ENCODE measurements at regions not wholly inside any gene's neighbourhood (a gene's known extent, or its start where the extent isn't known, plus 50 kb on each side); places are given as distances from the start of the nearest gene placed in this dataset.

DNA sequence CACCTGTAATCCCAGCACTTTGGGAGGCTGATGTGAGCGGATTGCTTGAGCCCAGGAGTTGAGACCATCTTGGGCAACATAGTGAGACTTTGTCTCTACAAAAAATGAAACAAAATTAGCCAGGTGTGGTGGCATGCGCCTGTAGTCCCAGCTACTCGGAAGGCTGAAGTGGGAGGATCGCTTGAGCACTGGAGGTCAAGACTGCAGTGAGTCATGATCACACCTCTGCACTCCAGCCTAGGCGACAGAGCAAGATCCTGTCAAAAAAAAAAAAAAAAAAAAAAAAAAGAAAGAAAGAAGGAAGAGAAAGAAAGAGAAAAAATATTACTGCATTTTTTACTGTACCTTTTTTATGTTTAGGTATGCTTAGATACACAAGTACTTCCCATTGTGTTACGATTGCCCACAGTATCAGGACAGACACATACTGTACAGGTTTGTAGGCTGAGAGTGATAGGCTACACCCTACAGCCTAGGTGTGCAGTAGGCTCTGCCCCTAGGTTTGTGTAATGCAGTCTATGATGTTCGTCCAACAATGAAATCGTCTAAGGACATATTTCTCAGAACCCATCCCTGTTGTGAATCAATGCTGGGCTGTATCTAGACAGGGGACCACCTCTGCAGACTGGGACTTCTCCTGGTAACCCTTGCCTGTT lies 160.4 kb upstream of the PWP1 start:
- DNase-seq (ENCODE audit: low read depth) = no peak

DNA sequence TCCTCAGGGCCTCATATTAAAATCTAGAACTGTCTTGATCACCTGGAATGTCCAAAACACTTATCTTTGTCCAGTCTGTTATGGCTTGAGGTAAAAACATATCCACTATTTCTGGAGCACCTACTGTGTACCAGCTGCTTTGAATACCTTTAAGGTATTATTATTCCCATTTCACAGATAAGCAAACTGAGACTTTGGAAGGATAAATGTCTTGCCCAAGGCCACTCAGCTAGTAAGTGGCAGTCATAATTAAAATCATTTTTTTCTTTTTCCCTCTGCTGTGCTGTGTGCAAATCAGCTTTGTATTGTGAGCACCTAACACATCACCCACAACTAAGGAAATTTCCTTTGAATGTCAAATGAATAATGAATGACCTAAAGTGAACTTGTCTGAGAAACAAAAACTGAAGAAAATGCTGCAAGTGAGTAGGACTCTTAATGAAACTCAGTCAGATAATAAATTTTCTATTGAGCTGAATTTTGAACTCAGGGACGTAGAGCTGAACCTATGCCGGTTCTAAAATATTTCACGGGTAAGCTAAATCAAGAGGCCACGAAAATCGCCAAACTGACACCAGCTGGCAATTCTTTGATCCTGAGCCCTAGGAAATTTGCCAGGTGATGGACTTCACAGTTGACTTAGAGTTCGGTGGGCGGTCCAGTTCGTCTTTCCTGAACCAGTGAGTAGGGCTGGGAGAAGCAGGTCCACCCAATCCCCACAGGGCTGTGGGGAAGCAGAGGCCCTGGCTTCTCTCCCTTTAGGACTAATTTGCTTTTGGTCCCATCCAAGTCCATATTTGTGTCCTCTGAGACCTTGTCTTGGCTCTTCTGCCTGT lies 159.7 kb upstream of the PWP1 start:
- DNase-seq (ENCODE audit: low read depth) = no peak

DNA sequence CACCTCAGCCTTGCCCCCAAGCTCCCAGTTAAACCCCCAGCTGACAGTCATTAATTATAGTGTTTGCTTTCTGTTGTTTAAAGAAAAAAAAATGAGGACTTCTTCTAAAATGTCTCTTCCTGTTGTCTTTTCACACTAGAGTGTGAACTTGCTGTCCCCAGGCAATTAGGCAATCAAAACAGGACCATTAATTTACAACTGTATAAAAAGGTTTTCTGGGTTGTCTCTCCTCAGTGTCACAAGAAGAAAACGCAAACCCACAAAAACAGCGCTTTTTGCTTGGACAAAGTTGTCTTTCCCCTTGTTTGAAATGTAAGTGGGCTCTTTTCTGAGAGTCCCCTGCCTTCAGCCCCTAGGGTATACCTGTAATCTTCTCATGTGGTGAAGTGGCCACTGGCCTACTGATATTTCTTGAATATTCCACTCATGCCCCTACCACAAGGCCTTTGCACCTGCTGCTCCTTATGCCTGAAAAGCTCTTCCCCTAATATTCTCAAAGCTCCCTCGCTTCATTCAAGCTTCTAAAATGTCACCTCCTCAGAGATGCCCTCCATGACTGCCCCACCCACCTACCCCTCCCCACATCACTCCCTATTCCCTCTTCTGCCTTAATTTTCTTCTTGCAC lies 158.9 kb upstream of the PWP1 start:
- no peak for DNase-seq (ENCODE audit: low read depth)

DNA sequence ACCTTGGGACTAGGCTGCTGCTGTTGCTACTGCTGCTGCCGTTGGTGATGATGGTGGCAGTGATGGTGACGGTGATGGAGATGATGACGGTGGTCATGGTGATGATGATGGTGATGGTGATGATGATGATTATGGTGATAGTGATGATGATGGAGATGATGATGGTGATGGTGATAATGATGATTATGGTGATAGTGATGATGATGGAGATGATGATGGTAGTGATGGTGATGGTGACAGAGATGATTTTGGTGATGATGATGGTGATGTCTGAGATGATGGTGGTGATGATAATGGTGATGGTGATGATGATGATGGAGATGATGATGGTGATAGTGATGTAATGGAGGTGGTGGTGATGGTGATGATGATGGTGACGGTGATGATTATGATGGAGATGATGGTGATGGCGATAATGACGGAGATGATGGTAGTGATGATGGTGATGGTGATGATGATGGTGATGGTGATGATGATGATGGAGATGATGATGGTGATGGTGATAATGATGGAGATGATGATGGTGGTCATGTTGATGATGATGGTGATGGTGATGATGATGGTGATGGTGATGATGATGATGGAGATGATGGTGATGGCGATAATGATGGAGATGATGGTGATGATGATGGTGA lies 156.8 kb upstream of the PWP1 start:
- no peak for DNase-seq (ENCODE audit: low read depth)

DNA sequence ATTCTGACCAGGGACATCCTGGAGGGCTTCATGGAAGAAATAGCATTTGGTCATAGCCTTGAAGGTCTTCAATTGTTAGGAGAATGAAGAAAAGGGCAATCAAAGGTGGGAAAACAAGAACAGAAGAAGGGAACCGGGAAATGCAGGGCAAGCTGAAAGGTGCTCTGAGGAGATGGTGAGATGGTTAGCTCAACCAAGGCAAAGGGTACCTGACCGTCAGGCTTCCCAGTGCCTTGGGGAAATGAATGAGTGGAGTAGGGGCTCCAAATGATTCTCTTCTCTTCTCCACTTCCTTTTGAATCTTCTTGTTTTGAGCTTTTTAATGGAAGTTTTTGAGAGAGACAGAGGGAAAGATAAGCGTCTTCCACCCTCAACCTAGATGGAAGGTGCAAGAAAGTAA lies 155.6 kb upstream of the PWP1 start:
- no peak for DNase-seq (ENCODE audit: low read depth)

DNA sequence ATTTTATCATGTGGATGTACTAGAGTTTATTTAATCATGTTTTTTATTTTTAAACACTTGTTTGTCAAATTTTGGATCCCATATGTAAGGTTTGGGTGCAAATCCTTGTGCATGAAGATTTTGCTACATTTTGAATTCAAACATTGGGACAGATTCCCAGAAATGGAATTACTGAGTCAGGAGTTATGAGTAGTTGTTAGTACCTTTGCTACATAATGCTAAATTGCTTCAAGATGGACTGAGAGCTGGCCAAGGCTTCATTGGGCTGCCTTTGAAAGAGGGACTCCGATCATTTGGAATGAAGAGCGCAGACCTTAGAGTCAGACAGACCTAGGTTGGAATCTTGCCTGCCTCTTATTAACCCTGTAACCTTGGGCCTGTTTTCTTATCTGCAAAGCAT lies 154.9 kb upstream of the PWP1 start:
- DNase-seq (ENCODE audit: low read depth) = no peak

DNA sequence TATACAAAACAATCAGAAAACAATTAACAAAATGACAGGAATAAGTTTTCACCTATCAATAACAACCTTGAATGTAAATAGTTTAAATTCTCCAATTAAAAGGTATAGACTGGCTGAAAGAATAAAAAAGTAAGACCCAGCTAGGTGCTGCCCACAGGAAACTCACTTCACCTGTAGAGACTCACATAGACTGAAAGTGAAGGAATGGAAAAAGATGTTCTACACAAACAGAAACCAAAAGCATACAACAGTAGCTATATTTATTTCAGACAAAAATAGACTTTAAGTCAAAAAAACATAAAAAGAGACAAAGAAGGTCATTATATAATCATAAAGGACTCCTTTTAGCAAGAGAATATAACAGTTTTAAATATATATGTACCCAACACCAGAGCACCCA lies 152.4 kb upstream of the PWP1 start:
- no peak for DNase-seq (ENCODE audit: low read depth)

DNA sequence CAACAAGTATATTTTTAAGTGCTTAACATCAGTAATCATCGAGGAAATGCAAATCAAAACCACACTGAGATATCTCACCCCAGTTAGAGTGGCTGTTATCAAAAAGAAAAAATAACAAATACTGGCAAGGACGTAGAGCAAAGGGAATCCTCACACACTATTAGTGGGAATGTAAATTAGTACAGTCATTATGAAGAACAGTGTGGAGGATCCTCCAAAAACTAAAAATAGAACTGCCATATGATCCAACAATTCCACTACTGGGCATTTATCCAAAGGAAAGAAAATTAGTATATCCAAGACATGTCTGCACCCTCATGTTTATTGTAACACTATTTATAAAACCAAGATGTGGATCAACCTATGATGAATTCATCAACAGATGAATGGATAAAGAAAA lies 149.0 kb upstream of the PWP1 start:
- no peak for DNase-seq (ENCODE audit: low read depth)

DNA sequence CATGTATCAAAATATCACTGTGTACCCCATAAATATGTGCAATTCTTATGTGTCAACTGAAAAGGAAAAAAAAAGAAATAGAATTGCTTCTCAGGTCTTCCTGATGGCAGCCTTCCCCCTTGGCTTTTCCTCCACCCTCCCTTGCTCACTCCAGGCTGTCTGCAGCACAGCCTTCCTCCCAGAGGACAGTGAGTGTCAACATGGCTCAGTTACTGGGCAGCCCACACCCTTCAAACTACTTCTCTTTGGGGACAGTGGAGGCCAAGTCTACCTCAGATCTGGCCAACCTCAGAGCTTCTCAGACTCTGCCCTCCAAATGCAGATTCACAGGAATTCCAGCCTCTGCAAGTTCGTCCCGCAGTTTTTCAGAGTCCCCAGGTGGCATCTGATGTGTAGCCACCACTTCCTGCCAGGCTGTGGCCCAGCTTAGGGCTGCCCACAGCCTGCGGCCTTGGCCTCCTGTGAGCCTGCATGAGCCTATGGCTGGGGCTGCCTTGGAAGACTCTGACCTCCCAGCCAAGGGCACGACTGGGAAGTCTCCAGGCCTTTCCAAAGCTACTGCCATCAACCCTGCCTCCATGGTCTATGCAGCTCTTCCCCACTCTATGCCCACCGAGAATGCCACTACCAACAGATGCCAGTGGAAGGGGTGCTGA lies 148.0 kb upstream of the PWP1 start:
- DNase-seq (ENCODE audit: low read depth) = no peak

DNA sequence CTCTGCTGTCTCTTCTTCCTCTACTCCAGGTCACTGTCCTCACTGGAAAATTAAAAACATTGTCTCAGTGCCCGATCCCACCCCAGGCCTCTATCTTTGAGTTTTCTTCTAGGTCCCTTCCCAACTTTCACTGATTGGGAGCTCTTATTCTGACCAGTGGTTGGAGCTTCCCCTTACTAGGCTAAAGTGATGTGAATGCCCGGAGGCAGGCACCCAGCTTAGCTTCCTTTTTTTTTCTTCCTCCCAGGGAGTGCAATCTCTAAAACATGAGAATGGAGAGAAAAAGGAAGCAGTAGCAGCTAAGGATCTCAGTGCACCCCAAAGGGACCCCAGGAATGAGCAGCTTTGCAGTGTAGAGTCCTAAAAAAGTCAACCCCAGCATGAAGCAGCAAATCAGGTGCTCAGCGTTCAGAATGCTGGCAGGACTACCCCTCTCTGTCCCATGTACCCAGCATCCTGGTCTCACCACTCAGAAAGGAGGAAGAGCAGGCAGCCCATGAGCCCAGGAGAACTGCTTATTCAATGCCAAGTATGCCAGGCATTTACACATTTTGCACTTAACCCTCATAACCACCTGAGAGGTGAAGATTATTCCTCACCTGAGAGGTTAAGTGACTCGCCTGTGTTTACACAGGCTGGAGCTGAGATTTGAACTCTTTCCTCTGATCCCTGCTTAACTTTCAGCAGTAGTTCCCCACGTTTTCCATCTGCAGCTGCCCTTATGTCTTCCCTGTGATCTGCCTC lies 146.2 kb upstream of the PWP1 start:
- DNase-seq (ENCODE audit: low read depth) = no peak

DNA sequence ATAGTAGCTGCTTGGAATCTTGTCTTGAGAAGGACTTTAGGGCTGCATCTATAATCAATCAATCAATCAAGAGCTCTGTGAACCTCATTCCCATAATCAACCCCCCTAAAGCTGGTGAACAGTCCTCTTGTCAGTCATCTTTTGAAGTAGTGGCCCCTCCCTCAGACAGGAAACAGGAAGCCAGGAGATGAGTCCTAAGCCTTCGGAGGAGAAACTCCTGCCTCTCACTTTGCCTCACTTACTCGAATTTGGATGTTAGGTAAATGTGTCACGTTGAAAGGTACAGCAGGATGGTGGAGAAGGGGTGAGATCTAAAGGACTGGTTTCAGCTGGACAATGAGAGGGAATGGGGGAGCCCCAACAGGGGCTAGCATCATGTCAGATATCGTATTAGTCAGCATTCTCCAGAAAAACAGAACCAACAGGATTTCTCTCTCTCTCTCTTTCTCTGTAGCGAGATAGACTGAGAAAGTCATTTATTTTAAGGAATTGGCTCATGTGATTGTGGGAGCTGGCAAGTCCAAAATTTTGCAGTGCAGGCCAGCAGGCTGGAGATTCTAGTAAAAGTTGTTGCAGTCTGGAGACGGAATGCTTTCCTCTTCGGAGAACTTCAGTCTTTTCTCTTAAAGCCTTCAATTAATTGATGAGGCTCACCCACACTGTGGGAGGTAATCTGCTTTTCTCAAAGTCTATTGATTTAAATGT lies 144.4 kb upstream of the PWP1 start:
- no peak for DNase-seq (ENCODE audit: low read depth)

DNA sequence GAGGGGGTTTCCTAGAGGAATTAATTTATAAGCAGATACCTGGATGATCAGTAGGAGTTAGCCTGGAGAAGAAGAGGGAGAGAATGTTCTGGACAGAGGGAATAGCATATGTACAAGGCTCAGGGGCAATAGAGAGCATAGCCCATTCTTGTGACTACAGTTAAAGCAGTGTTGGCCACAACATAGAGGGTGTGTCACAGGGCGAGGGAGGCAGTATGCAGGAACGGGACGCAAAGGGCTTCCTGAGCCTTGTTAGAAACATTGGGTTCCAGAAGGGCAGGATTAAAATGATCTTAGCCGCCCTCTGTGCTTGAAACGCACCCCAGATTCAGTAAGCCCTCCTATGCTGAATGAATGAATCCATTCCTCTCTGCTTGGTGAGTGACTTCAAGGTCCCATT lies 142.2 kb upstream of the PWP1 start:
- DNase-seq (ENCODE audit: low read depth) = no peak

DNA sequence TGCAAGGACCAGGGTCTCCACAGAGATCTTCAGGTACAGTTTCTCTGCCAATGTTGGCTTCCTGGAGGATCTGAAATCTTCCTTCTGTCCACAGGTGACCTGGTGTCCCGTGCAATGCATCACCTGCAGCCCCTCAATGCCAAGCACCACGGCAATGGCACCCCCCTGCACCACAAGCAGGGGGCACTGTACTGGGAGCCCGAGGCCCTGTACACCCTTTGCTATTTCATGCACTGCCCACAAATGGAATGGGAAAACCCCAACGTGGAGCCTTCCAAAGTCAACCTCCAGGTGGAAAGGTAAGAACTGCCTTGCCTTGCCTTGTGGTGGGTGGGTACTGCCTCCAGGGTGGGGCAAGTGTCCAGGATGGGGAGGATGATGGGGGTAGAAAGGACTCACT lies 141.8 kb upstream of the PWP1 start:
- DNase-seq (ENCODE audit: low read depth) = no peak

DNA sequence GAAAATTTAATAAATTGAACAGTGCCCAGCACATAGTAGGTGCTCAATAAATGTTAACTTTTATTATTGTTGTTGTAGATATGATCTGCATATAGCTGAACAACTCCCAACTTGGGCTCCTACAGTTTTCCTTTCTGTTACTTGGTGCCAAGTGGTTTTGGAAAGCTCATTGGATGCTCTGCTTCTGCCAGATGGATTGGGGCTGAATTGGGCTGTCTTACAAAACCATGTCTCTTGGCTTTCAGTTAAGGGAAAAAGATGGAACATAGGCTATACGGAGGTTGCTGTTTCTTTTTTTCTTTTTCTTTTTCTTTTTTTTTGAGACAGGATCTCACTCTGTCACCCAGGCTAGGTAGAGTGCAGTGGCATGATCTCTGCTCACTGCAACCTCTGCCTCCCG lies 140.7 kb upstream of the PWP1 start:
- DNase-seq (ENCODE audit: low read depth) = no peak

DNA sequence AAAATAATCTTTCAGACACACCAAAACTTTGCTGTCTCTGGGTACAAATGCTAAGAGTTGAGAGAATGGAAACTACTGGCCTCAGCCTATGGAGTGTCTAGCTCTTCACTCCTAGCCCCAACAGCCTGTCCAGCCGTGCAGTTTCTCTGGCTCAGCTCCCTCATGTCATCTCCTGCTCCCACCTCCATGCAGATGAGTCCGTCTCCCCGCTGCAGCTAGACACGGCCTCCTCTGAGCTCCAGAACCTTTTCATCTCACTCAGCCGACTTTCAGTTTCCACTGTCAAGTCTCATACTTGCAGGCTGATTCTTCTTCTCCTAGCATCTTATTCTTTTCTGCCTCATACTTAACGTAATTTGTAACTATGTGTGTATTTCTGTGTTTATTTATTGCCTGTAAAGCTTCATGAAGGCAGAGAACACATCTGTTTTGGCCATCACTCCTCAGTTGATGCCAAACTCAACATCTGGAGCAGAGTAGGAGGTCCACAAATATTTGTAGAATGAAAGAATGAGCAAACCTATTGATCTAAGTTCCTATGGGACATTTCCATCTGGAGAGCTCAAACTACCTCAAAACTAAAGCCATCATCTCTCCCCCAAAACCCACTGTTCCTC lies 139.8 kb upstream of the PWP1 start:
- no peak for DNase-seq (ENCODE audit: low read depth)

DNA sequence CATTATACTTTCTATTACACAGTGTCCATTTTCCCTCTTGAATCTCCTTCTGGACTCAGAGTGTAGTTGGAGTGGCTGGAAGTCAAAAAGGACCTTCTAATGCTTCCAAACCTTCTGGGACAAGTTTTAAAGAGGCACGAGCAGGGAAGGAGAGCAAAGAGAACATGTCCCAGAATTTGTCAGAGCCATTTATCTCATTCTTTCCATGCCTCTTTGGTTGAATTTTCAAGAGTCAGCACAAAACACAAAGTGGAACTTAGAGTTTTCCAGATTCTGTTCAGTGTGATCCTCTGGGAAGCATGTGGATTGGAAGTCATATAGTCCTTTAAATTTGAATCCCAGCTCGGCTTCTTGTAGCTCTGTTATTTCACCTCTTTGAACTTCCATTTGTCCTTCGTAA lies 138.2 kb upstream of the PWP1 start:
- DNase-seq (ENCODE audit: low read depth) = no peak

DNA sequence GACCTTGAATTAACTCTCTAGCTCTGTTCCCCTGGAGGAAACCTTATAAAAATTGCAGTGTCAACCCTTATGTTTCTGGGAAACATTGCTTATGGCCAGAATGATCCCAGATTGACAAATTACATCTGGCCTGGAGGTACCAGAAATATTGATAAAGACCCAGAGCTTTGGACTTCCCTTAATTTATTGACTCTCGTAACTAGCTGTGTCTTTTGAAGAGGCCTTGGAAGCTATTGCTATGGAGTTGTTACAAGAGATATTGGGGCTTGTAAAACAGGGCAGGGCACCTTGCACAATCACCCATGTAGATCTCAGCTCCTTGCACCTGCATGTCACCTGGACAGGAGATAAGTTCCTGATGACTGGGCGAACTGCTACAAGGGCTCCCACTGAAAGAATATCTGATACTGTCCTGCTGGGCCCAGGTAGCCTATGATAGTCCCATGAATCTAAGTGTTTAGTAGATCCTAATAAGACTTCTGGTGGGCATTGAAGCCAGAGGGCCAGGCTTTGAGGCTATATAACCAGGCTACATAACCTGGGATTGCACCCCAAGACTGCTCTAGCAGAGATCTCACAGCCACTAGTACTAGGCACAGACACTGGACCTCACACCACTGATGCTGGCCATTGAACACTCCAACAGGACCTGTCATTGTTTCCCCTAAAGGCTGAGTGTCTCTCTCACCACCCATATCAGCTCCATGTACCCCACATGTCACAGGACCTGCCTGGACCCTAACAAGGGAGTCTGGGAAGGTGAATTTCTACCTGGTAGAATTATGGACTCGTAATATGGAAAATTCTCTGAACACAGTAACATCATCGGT lies 135.7 kb upstream of the PWP1 start:
- DNase-seq (ENCODE audit: low read depth) = no peak

DNA sequence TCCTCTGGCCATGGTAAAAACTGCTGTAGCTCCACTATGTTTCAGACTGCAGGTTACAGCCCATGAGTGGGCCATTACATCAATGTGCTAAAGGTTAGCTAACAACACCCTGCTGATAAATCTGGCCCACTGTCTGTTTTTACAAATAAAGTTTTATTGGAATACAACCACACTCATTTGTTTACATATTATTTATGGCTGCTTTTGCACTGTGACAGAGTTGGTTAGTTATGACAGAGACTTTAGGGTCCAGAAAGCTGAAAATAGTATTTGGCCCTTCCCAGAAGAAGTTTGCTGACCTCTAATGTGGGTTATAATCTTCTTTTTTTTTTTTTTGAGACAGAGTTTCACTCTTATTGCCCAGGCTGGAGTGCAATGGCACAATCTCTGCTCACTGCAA lies 134.2 kb upstream of the PWP1 start:
- no peak for DNase-seq (ENCODE audit: low read depth)

DNA sequence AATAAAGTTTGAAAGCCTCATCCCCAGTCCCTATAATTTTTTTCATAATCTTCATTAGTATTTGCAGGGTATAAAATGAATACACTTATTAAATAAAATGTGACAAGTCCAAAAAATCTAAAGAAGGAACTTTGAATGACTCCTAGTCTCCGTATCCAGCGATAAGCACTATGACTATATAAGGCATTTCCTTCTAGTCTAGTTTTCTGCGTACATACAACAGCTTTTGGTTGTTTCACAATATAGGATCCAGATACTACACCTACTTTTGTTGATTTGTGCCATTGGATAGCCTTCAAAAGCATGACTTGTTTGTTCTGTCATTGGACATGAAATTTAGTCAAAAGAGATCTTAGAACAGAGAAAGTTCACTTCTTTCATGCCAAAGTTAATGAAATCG lies 133.3 kb upstream of the PWP1 start:
- DNase-seq (ENCODE audit: low read depth) = no peak
